ENCODE measurements at regions not wholly inside any gene's neighbourhood (a gene's known extent, or its start where the extent isn't known, plus 50 kb on each side); places are given as distances from the start of the nearest gene placed in this dataset.

DNA sequence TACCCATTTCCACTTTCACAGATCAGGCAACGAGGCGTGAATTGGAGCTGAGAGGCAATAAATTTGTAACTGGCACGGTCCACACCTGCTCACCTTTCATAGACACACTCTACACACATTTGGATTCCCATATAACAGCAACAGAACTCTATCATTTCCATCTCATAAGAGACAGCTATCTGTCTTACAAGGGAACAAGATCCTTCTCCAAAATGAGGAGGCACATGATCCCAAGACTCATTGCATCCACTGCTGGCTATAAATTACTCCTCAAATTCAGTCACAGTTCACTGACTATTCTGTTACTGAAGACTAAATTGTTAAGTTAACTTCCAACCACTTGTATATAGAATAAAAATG is 342.8 kb downstream of the MATN1 start:
- peaks cover 17% of the 10 kb centered on the region for H3K4me1 Mint-ChIP-seq
- TF ChIP-seq, protein P1, sequence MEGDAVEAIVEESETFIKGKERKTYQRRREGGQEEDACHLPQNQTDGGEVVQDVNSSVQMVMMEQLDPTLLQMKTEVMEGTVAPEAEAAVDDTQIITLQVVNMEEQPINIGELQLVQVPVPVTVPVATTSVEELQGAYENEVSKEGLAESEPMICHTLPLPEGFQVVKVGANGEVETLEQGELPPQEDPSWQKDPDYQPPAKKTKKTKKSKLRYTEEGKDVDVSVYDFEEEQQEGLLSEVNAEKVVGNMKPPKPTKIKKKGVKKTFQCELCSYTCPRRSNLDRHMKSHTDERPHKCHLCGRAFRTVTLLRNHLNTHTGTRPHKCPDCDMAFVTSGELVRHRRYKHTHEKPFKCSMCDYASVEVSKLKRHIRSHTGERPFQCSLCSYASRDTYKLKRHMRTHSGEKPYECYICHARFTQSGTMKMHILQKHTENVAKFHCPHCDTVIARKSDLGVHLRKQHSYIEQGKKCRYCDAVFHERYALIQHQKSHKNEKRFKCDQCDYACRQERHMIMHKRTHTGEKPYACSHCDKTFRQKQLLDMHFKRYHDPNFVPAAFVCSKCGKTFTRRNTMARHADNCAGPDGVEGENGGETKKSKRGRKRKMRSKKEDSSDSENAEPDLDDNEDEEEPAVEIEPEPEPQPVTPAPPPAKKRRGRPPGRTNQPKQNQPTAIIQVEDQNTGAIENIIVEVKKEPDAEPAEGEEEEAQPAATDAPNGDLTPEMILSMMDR (conservative IDR thresholded peaks at IDR 0.05): no peak
- H3K4me3 Mint-ChIP-seq: no peak overlapping the region
- Histone ChIP-seq H3K9ac (ENCODE audit: extremely low read depth, low read length, poor library complexity, severe bottlenecking) (no peak overlapping the region), H3K27me3 (ENCODE audit: control insufficient read depth, insufficient read depth, low read length, poor library complexity, severe bottlenecking) (no peaks in the 10 kb centered on the region), H3K4me1 (ENCODE audit: control insufficient read depth, insufficient read depth, low read length) (no peaks in the 10 kb centered on the region), H3K36me3 (ENCODE audit: control insufficient read depth, insufficient read depth, low read length) (no peaks in the 10 kb centered on the region), H3K9me3 (ENCODE audit: control insufficient read depth, low read length) (no peaks in the 10 kb centered on the region), H3K27ac (ENCODE audit: low read depth, low read length) (no peak overlapping the region), H3K4me3 (ENCODE audit: low read length) (no peak overlapping the region)
- no peak for DNase-seq
- H3K27me3 Mint-ChIP-seq (ENCODE audit: insufficient read depth): peaks cover 2% of the 10 kb centered on the region
- no peaks in the 10 kb centered on the region for H3K9me3 Mint-ChIP-seq
- WGBS, 2 experiments (ENCODE audit: insufficient coverage in 1 of 2, insufficient read length in 1 of 2): 5 to 15% methylated on average over 3 of the region's 3 CpGs
- no peak overlapping the region for H3K27ac Mint-ChIP-seq
- no peaks in the 10 kb centered on the region for H3K36me3 Mint-ChIP-seq (ENCODE audit: low read depth)

DNA sequence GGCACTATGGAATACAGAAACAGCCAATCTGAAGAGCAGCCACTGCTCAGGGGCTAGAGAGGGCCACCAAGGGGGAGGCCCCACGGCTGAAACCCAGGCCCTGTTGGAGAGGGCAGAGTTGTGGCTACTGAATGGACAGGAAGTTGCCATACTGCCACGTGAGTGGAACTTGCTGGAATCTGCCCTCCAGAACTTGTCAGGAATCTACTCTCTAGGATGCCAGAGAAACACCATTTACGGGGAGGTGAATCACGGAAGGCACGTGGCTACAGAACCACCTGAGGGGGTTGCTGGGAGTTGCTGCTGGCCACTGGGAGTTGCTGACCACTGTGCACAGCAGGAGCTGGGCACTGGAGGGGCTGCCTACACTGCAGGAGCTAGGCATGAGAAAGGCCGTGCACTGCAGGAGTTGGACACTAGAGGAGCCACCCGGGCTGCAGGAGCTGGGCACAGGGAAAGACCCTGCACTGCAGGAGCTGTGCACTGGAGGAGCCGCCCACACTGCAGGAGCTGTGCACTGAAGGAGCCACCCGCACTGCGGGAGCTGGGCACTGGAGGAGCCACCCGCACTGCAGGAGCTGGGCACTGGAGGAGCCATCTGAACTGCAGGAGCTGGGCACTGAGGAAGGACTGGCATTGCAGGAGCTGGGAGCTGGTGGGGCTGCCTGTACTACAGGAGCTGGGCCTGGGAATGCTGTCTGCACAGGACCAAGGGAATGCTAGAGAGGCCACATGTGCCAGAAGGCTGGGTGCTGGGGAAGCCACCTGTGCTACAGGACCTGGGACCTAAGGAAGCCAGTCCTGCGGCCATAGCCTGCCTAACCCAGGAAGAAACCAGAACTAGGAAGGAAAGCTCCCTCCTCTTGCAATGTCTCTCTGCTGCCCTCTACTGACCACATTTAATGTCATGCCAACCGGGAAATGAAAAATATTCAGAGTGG is 343.4 kb downstream of the MATN1 start:
- Mint-ChIP-seq H3K4me1 (peaks cover 17% of the 10 kb centered on the region), H3K4me3 (no peak overlapping the region), H3K27ac (no peak overlapping the region), H3K9me3 (no peaks in the 10 kb centered on the region), H3K27me3 (ENCODE audit: insufficient read depth) (peaks cover 2% of the 10 kb centered on the region), H3K36me3 (ENCODE audit: low read depth) (no peaks in the 10 kb centered on the region)
- Histone ChIP-seq H3K4me3 (ENCODE audit: low read length) (no peak overlapping the region), H3K4me1 (ENCODE audit: control insufficient read depth, insufficient read depth, low read length) (no peaks in the 10 kb centered on the region), H3K36me3 (ENCODE audit: control insufficient read depth, insufficient read depth, low read length) (no peaks in the 10 kb centered on the region), H3K27me3 (ENCODE audit: control insufficient read depth, insufficient read depth, low read length, poor library complexity, severe bottlenecking) (no peaks in the 10 kb centered on the region), H3K27ac (ENCODE audit: low read depth, low read length) (peak overlapping the region; percentile 47), H3K9me3 (ENCODE audit: control insufficient read depth, low read length) (no peaks in the 10 kb centered on the region), H3K9ac (ENCODE audit: extremely low read depth, low read length, poor library complexity, severe bottlenecking) (no peak overlapping the region)
- TF ChIP-seq, protein P1 (conservative IDR thresholded peaks at IDR 0.05): peak; percentile 79
- 73% methylated on average over 12 to 13 of the region's 13 CpGs for WGBS, 2 experiments (ENCODE audit: insufficient coverage in 1 of 2, insufficient read length in 1 of 2)
- peak; percentile 86 for DNase-seq

DNA sequence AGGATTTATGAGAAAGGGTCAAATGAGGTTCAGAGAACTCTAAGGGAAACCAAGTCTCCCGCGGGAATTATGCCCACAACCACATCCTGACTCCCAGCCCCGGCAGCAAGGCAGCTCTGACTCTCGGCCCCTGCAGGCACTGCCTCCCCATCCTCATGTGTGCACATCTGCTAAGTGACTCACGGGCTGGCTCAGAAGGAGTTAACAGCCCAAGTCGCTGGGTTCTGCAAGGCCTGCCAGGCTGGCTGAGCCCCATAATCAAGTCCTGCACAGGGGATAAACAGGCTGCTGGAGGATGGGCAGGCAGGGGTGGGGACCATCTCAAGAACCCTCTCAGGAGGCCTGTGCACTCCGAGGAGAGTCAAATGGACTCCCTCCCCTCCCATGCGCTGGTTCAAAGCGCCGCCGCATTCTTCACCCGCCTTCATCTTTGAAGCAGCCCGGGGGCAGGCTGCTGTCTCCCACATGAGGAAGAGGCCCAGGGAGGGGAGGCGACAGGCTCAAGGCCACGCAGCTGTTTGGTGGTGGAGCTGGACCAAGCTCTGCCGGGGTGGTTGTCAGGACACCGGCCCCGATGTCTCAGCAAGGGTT is 344.3 kb downstream of the MATN1 start:
- Histone ChIP-seq H3K36me3 (ENCODE audit: control insufficient read depth, insufficient read depth, low read length) (no peaks in the 10 kb centered on the region), H3K9me3 (ENCODE audit: control insufficient read depth, low read length) (no peaks in the 10 kb centered on the region), H3K27me3 (ENCODE audit: control insufficient read depth, insufficient read depth, low read length, poor library complexity, severe bottlenecking) (no peaks in the 10 kb centered on the region), H3K9ac (ENCODE audit: extremely low read depth, low read length, poor library complexity, severe bottlenecking) (no peak overlapping the region), H3K27ac (ENCODE audit: low read depth, low read length) (peak overlapping the region; percentile 47), H3K4me3 (ENCODE audit: low read length) (no peak overlapping the region), H3K4me1 (ENCODE audit: control insufficient read depth, insufficient read depth, low read length) (no peaks in the 10 kb centered on the region)
- Mint-ChIP-seq H3K27ac (no peak overlapping the region), H3K4me1 (peaks cover 17% of the 10 kb centered on the region), H3K36me3 (ENCODE audit: low read depth) (no peaks in the 10 kb centered on the region), H3K4me3 (no peak overlapping the region), H3K9me3 (no peaks in the 10 kb centered on the region), H3K27me3 (ENCODE audit: insufficient read depth) (peaks cover 2% of the 10 kb centered on the region)
- 79 to 81% methylated on average over 10 to 18 of the region's 18 CpGs for WGBS, 2 experiments (ENCODE audit: insufficient coverage in 1 of 2, insufficient read length in 1 of 2)
- TF ChIP-seq, protein P1 (conservative IDR thresholded peaks at IDR 0.05): no peak
- peak; percentile 46 for DNase-seq

Data from endodermal cell (in vitro differentiated cells).